Activated CD4-positive, alpha-beta T cell treated with anti-CD3 and anti-CD28 coated beads for 36 hours (primary cell): ENCODE measurements at regions not wholly inside any gene's neighbourhood (a gene's known extent, or its start where the extent isn't known, plus 50 kb on each side); places are given as distances from the start of the nearest gene placed in this dataset.

Experiments
- ATAC-seq: fragments of 200-7000 bp; cut with Tn5 transposase; one replicate; pipeline ENCODE4 v1.10.0; 2021; ENCODE audit warnings: mild to moderate bottlenecking, moderate library complexity
- CTCF ChIA-PET: fragments of 350-600 bp; sonication (Branson Sonifier 250); formaldehyde crosslinking; loops from one replicate; lab custom pipeline; 2021; ENCODE audit warnings: antibody characterized with exemption; lab: Charles Lee
- POLR2A ChIA-PET: fragments of 350-600 bp; sonication (Branson Sonifier 250); formaldehyde crosslinking; loops from one replicate; lab custom pipeline; 2021; ENCODE audit warnings: antibody characterized with exemption, inconsistent platforms; lab: Charles Lee
- DNase-seq: peaks from one replicate; pipeline ENCODE4 v3.0.0-alpha.2; 2020
- H3K27ac Mint-ChIP-seq: one replicate; pipeline ENCODE4 v1.8.0; 2021; ENCODE audit warnings: mixed read lengths
- H3K27me3 Mint-ChIP-seq: one replicate; pipeline ENCODE4 v1.8.0; 2021; ENCODE audit warnings: mixed read lengths
- H3K36me3 Mint-ChIP-seq: one replicate; pipeline ENCODE4 v1.8.0; 2021; ENCODE audit warnings: low read depth, mixed read lengths
- H3K4me1 Mint-ChIP-seq: one replicate; pipeline ENCODE4 v1.8.0; 2021; ENCODE audit warnings: mixed read lengths
- H3K4me3 Mint-ChIP-seq: one replicate; pipeline ENCODE4 v1.8.0; 2021; ENCODE audit warnings: mild to moderate bottlenecking, moderate library complexity, mixed read lengths
- H3K9me3 Mint-ChIP-seq: one replicate; pipeline ENCODE4 v1.8.0; 2021; ENCODE audit warnings: low read depth, mixed read lengths
- intact Hi-C, 2 experiments: fragments of 100-400 bp; cut with DNase I in 1 of 2; cut with micrococcal nuclease in 1 of 2; formaldehyde crosslinking; loops; one replicate each; pipeline versions ENCODE4 v1.14.2 to v1.15.1; 2022 to 2024; cut with DNase I, micrococcal nuclease

- Mint-ChIP-seq H3K27ac (no peak overlapping the region), H3K27me3 (peaks cover 2% of the 10 kb centered on the region), H3K4me1 (no peaks in the 10 kb centered on the region), H3K36me3 (no peaks in the 10 kb centered on the region), H3K9me3 (peaks cover 5% of the 10 kb centered on the region), H3K4me3 (no peak overlapping the region)
- intact Hi-C loops, result no loop called here
- ATAC-seq (no peak), DNase-seq (no peak)
- ChIA-PET CTCF (no interaction called here), POLR2A (no interaction called here)
These were observed 156.0 kb upstream of the RARB start for GRCh38 chr3:25272090-25272489.

- no peak for ATAC-seq
- POLR2A ChIA-PET, result no interaction called here
- H3K36me3 Mint-ChIP-seq, result no peaks in the 10 kb centered on the region
- intact Hi-C loops, result no loop called here
- peaks cover 5% of the 10 kb centered on the region for H3K9me3 Mint-ChIP-seq
- H3K4me3 Mint-ChIP-seq, result no peak overlapping the region
- CTCF ChIA-PET, result no interaction called here
- peaks cover 2% of the 10 kb centered on the region for H3K27me3 Mint-ChIP-seq
- DNase-seq, result no peak
- no peaks in the 10 kb centered on the region for H3K4me1 Mint-ChIP-seq
- H3K27ac Mint-ChIP-seq, result no peak overlapping the region
These were observed 154.4 kb upstream of the RARB start for GRCh38 chr3:25273582-25274171.

- no peak overlapping the region for H3K4me3 Mint-ChIP-seq
- ChIA-PET POLR2A (no interaction called here), CTCF (no interaction called here)
- H3K9me3 Mint-ChIP-seq, result peaks cover 2% of the 10 kb centered on the region
- no peaks in the 10 kb centered on the region for H3K36me3 Mint-ChIP-seq
- peaks cover 2% of the 10 kb centered on the region for H3K27me3 Mint-ChIP-seq
- no peak for DNase-seq
- intact Hi-C loops, result no loop called here
- no peak for ATAC-seq
- no peak overlapping the region for H3K27ac Mint-ChIP-seq
- H3K4me1 Mint-ChIP-seq, result no peaks in the 10 kb centered on the region
These were observed 150.6 kb upstream of the RARB start for GRCh38 chr3:25277503-25277902.

GRCh38 chr3:25281041-25281731 lies 146.9 kb upstream of the RARB start:
- no peak for ATAC-seq
- CTCF ChIA-PET, result no interaction called here

GRCh38 chr3:25281732-25282126 lies 146.3 kb upstream of the RARB start:
- H3K27ac Mint-ChIP-seq, result no peak overlapping the region
- ATAC-seq, result no peak
- intact Hi-C loops, result no loop called here
- no peaks in the 10 kb centered on the region for H3K4me1 Mint-ChIP-seq
- CTCF ChIA-PET, result no interaction called here
- no peaks in the 10 kb centered on the region for H3K27me3 Mint-ChIP-seq
- DNase-seq, result no peak
- H3K4me3 Mint-ChIP-seq, result no peak overlapping the region
- no peaks in the 10 kb centered on the region for H3K9me3 Mint-ChIP-seq
- no peaks in the 10 kb centered on the region for H3K36me3 Mint-ChIP-seq
- POLR2A ChIA-PET, result no interaction called here

More at GRCh38 chr3:25281041-25281731, 146.9 kb upstream of the RARB start:
- Mint-ChIP-seq H3K27ac (no peak overlapping the region), H3K36me3 (no peaks in the 10 kb centered on the region), H3K4me1 (no peaks in the 10 kb centered on the region), H3K9me3 (peaks cover under 1% of the 10 kb centered on the region), H3K4me3 (no peak overlapping the region), H3K27me3 (peaks cover under 1% of the 10 kb centered on the region)
- DNase-seq, result no peak
- POLR2A ChIA-PET, result no interaction called here
- intact Hi-C loops, result no loop called here

- DNase-seq (no peak), ATAC-seq (no peak)
- H3K4me1 Mint-ChIP-seq, result no peaks in the 10 kb centered on the region
- no peaks in the 10 kb centered on the region for H3K27me3 Mint-ChIP-seq
- no peaks in the 10 kb centered on the region for H3K9me3 Mint-ChIP-seq
- H3K27ac Mint-ChIP-seq, result no peak overlapping the region
- CTCF ChIA-PET, result no interaction called here
- POLR2A ChIA-PET, result no interaction called here
- no peak overlapping the region for H3K4me3 Mint-ChIP-seq
- H3K36me3 Mint-ChIP-seq, result no peaks in the 10 kb centered on the region
- intact Hi-C loops, result no loop called here
These were observed 144.4 kb upstream of the RARB start for GRCh38 chr3:25283613-25284012.

GRCh38 chr3:25284249-25284648 lies 143.8 kb upstream of the RARB start:
- Mint-ChIP-seq H3K4me3 (no peak overlapping the region), H3K27ac (no peak overlapping the region), H3K9me3 (no peaks in the 10 kb centered on the region), H3K27me3 (no peaks in the 10 kb centered on the region), H3K36me3 (no peaks in the 10 kb centered on the region), H3K4me1 (no peaks in the 10 kb centered on the region)
- CTCF ChIA-PET, result interaction anchor here (0.6 kb wide), 1 partner anchor 28 kb away, joined by 3 read pairs; no protein-coding TSS in a partner anchor
- POLR2A ChIA-PET, result no interaction called here
- DNase-seq (no peak), ATAC-seq (no peak)
- intact Hi-C loops, result no loop called here

GRCh38 chr3:25287291-25287884 lies 140.7 kb upstream of the RARB start:
- intact Hi-C loops, result no loop called here
- no peak for DNase-seq
- Mint-ChIP-seq H3K4me1 (no peaks in the 10 kb centered on the region), H3K4me3 (no peak overlapping the region), H3K9me3 (no peaks in the 10 kb centered on the region), H3K27me3 (no peaks in the 10 kb centered on the region), H3K36me3 (no peaks in the 10 kb centered on the region), H3K27ac (no peak overlapping the region)
- CTCF ChIA-PET, result no interaction called here
- no peak for ATAC-seq
- POLR2A ChIA-PET, result no interaction called here

GRCh38 chr3:25288413-25288812 lies 139.7 kb upstream of the RARB start:
- ChIA-PET POLR2A (no interaction called here), CTCF (no interaction called here)
- intact Hi-C loops, result no loop called here
- Mint-ChIP-seq H3K27me3 (no peaks in the 10 kb centered on the region), H3K4me3 (no peak overlapping the region), H3K4me1 (no peaks in the 10 kb centered on the region), H3K27ac (no peak overlapping the region), H3K36me3 (no peaks in the 10 kb centered on the region), H3K9me3 (no peaks in the 10 kb centered on the region)
- no peak for DNase-seq
- no peak for ATAC-seq

- Mint-ChIP-seq H3K9me3 (no peaks in the 10 kb centered on the region), H3K27me3 (no peaks in the 10 kb centered on the region), H3K27ac (no peak overlapping the region), H3K36me3 (no peaks in the 10 kb centered on the region), H3K4me3 (no peak overlapping the region), H3K4me1 (no peaks in the 10 kb centered on the region)
- POLR2A ChIA-PET, result no interaction called here
- CTCF ChIA-PET, result no interaction called here
- intact Hi-C loops, result no loop called here
- no peak for DNase-seq
- ATAC-seq, result no peak
These were observed 138.9 kb upstream of the RARB start for GRCh38 chr3:25289156-25289555.

GRCh38 chr3:25289663-25290062 lies 138.4 kb upstream of the RARB start:
- intact Hi-C loops, result no loop called here
- ChIA-PET POLR2A (no interaction called here), CTCF (no interaction called here)
- H3K9me3 Mint-ChIP-seq, result no peaks in the 10 kb centered on the region
- H3K36me3 Mint-ChIP-seq, result no peaks in the 10 kb centered on the region
- H3K27ac Mint-ChIP-seq, result no peak overlapping the region
- no peaks in the 10 kb centered on the region for H3K27me3 Mint-ChIP-seq
- no peaks in the 10 kb centered on the region for H3K4me1 Mint-ChIP-seq
- no peak overlapping the region for H3K4me3 Mint-ChIP-seq
- DNase-seq, result no peak
- no peak for ATAC-seq

- no peaks in the 10 kb centered on the region for H3K9me3 Mint-ChIP-seq
- no peak overlapping the region for H3K4me3 Mint-ChIP-seq
- H3K27ac Mint-ChIP-seq, result no peak overlapping the region
- DNase-seq (no peak), ATAC-seq (no peak)
- H3K4me1 Mint-ChIP-seq, result no peaks in the 10 kb centered on the region
- POLR2A ChIA-PET, result no interaction called here
- no peaks in the 10 kb centered on the region for H3K27me3 Mint-ChIP-seq
- CTCF ChIA-PET, result no interaction called here
- H3K36me3 Mint-ChIP-seq, result no peaks in the 10 kb centered on the region
- intact Hi-C loops, result no loop called here
These were observed 136.6 kb upstream of the RARB start for GRCh38 chr3:25291481-25291905.
